Panc1 (cell line): ENCODE measurements at regions not wholly inside any gene's neighbourhood (a gene's known extent, or its start where the extent isn't known, plus 50 kb on each side); places are given as distances from the start of the nearest gene placed in this dataset.

ENCODE experiments used
- ATAC-seq: fragments of 200-7000 bp; cut with Tn5 transposase; 2 replicates; pipeline ENCODE4 v1.9.1; 2020; ENCODE audit warnings: mild to moderate bottlenecking, moderate library complexity
- BruUV-seq: library from RNA; stranded (reverse); fragments of 400-500 nt; replicated peaks from 2 replicates; lab custom pipeline; 2021; lab: Mats Ljungman, UMichigan
- CTCF ChIA-PET: fragments of 300-600 bp; sonication (Branson Sonifier 250); formaldehyde crosslinking; loops from one replicate; lab custom pipeline; 2022; ENCODE audit warnings: antibody characterized with exemption; lab: Charles Lee
- POLR2A ChIA-PET: fragments of 300-600 bp; sonication (Branson Sonifier 250); formaldehyde crosslinking; loops from one replicate; lab custom pipeline; 2022; ENCODE audit warnings: antibody characterized with exemption; lab: Charles Lee
- DNase-seq: peaks from one replicate; pipeline ENCODE4 v3.0.0-alpha.2; 2010; ENCODE audit warnings: low read depth, low spot score
- H3K27ac ChIP-seq: 2 replicates; pipeline ENCODE4 v1.5.1; 2011; ENCODE audit warnings: mild to moderate bottlenecking, low read length, inconsistent platforms
- H3K27me3 ChIP-seq: fragments of 200-500 bp; sonication (Bioruptor generic); 2 replicates; pipeline ENCODE4 v1.6.0; 2014; ENCODE audit warnings: low read length, inconsistent platforms; ENCODE audit not compliant: control insufficient read depth, insufficient read depth
- H3K36me3 ChIP-seq: fragments of 200-500 bp; sonication (Bioruptor generic); 2 replicates; pipeline ENCODE4 v1.5.1; 2014; ENCODE audit warnings: inconsistent platforms, mild to moderate bottlenecking, low read length, moderate library complexity; ENCODE audit not compliant: control insufficient read depth, insufficient read depth
- H3K4me1 ChIP-seq: 2 replicates; pipeline ENCODE4 v1.5.1; 2011; ENCODE audit warnings: inconsistent platforms, mild to moderate bottlenecking, low read length, moderate library complexity; ENCODE audit not compliant: control insufficient read depth, insufficient read depth
- H3K4me3 ChIP-seq, 2 experiments: 2 replicates each; pipeline ENCODE4 v1.5.1; 2011 to 2012; ENCODE audit warnings: low read depth in 2 of 2, low read length in 2 of 2, mild to moderate bottlenecking in 2 of 2, inconsistent platforms in 1 of 2, moderate library complexity in 1 of 2
- H3K9me3 ChIP-seq: fragments of 200-500 bp; sonication (Bioruptor generic); 2 replicates; pipeline ENCODE4 v1.5.1; 2014; ENCODE audit warnings: low read depth, mild to moderate bottlenecking, inconsistent platforms, low read length, moderate library complexity; ENCODE audit not compliant: control insufficient read depth, insufficient read depth
- CTCF ChIP-seq: fragments of 450-650 bp; IDR thresholded peaks from 2 replicates; pipeline ENCODE4 v1.5.1; 2017; ENCODE audit warnings: mild to moderate bottlenecking
- POLR2AphosphoS5 ChIP-seq: IDR thresholded peaks from 2 replicates; pipeline ENCODE4 v1.6.1; 2012; ENCODE audit warnings: mild to moderate bottlenecking, low read depth, low read length, moderate library complexity
- REST ChIP-seq, 2 experiments: IDR thresholded peaks; 2 replicates each; pipeline ENCODE4 v1.6.1; 2011 to 2012; ENCODE audit warnings: low read depth in 2 of 2, control low read depth in 1 of 2, low read length in 1 of 2, mild to moderate bottlenecking in 1 of 2, moderate library complexity in 1 of 2; ENCODE audit not compliant: insufficient read depth in 1 of 2
- SIN3A ChIP-seq: IDR thresholded peaks from 2 replicates; pipeline ENCODE4 v1.6.1; 2012; ENCODE audit warnings: low read depth, mild to moderate bottlenecking, low read length, moderate library complexity, borderline replicate concordance; ENCODE audit not compliant: insufficient read depth
- TCF7L2 ChIP-seq: IDR thresholded peaks from 2 replicates; pipeline ENCODE4 v1.6.1; 2011; ENCODE audit warnings: mild to moderate bottlenecking, low read depth, low read length, inconsistent platforms
- in situ Hi-C: cut with HindIII; loops from 2 replicates; pipeline ENCODE4 v1.10.0; 2016; ENCODE audit warnings: low sequenced_read_pairs, low pct_unique_long_range_greater_than_20kb
- intact Hi-C: fragments of 100-400 bp; cut with micrococcal nuclease; formaldehyde crosslinking; loops from one replicate; pipeline ENCODE4 v1.10.0; 2022; ENCODE audit not compliant: unreplicated experiment

- H3K27me3 ChIP-seq: peaks cover 3% of the 10 kb centered on the region
- CTCF ChIA-PET: no interaction called here
- POLR2A ChIA-PET: no interaction called here
- no peak overlapping the region for H3K4me3 ChIP-seq
- intact Hi-C loops: loop anchor here (10.0 kb wide), 1 partner anchor 84 kb away; no protein-coding TSS in a partner anchor
- ATAC-seq (no peak), DNase-seq (no peak)
- no peaks in the 10 kb centered on the region for H3K4me1 ChIP-seq
- H3K27ac ChIP-seq: no peak overlapping the region
- BruUV-seq: no TSS peak
- H3K36me3 ChIP-seq: no peaks in the 10 kb centered on the region
- H3K9me3 ChIP-seq: no peaks in the 10 kb centered on the region
- in situ Hi-C loops: no loop called here
- TF ChIP-seq CTCF (no peak), POLR2AphosphoS5 (no peak), REST (IDR thresholded peaks at IDR 0.05; ENCODE audit: insufficient read depth in 1 of 2, low read depth in 2 of 2, low read length in 1 of 2) (no peak), TCF7L2 (no peak), SIN3A (no peak)
These were observed 118.9 kb downstream of the GDAP2 start for GRCh38 chr1:117810553-117810952.

GRCh38 chr1:117812869-117813511 lies 116.4 kb downstream of the GDAP2 start:
- TF ChIP-seq REST (IDR thresholded peaks at IDR 0.05; ENCODE audit: insufficient read depth in 1 of 2, low read depth in 2 of 2, low read length in 1 of 2) (no peak), TCF7L2 (no peak), CTCF (no peak), SIN3A (no peak), POLR2AphosphoS5 (no peak)
- intact Hi-C loops: loop anchor here (10.0 kb wide), 1 partner anchor 82 kb away; no protein-coding TSS in a partner anchor
- in situ Hi-C loops: no loop called here
- no TSS peak for BruUV-seq
- POLR2A ChIA-PET: no interaction called here
- Histone ChIP-seq H3K4me1 (no peaks in the 10 kb centered on the region), H3K9me3 (no peaks in the 10 kb centered on the region), H3K27me3 (no peaks in the 10 kb centered on the region), H3K27ac (no peak overlapping the region), H3K4me3 (no peak overlapping the region), H3K36me3 (no peaks in the 10 kb centered on the region)
- CTCF ChIA-PET: no interaction called here
- no peak for DNase-seq
- ATAC-seq: no peak
